NCI-H460 (cell line): ENCODE measurements at regions not wholly inside any gene's neighbourhood (a gene's known extent, or its start where the extent isn't known, plus 50 kb on each side); places are given as distances from the start of the nearest gene placed in this dataset.

Experiments
- DNase-seq: peaks from one replicate; pipeline ENCODE4 v3.0.0-alpha.2; 2016; ENCODE audit warnings: low read depth; ENCODE audit errors: extremely low read depth

DNA sequence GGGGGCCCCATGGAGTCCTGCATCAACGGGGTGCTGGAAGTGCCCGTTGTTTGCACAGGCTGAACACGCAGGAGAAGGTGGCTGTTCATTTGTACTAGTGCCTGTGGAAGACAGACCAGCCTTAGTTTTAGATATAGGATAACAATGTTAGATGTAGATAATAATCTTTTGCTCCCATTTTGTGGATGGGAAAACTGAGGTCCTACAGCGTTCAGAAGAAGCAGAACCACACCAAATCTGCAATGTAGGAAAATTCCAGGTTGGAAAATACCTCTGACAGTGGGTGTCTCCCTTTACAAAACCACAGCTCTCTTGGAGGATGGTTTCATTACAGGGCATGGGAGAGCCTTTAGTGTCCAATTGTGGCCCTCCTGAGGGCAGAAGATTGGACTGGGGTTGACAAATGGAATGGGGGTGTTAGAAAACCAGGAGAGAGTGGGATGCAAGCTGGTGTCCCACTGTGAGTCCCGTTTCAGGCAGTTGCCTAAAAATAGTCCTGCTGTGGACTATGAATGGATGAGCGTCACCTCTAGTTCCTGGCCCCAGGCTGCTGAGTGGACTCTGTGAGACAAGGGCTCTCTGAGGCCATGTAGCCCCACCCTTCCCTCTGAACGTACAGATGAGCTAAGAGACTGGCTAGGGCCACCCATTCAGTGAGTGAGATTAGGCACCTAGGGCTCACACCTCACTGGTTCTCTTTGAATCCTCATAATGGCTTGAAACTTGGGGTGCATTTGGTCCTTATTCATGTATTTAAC, 508.8 kb downstream of the MN1 start:
- DNase-seq = no peak

DNA sequence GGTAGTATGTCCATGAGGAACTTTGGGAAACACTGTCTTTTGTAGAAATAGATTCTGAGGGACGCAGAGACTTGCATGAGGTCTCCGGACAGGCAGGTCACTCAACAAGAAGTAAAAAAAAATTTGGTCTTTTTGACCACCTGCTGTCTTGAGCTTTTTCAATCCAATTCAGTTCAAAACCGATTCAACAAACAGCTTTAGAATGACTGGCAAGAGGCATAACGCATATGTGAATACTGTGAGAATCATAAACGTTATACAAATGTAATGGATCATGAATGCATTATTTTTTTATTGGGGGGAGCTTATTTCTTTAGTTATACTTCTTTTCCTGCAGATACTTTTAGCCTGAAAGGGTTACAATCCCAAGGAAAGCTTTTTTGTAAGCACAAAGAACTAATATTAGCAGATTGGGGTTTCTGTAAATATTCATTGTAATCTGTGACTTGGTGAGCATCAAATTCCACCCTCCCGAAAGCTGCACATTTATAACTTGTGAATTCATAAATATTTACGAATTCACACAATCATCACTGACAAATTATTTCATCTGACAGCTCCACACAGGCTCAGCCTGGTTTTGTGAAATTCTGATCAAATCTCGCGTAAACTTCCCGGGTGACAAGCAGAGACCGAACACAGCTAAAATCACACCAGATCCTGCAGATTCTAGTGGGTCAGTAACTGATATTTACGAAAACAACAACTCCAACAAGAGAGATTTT, 507.7 kb downstream of the MN1 start:
- no peak for DNase-seq

DNA sequence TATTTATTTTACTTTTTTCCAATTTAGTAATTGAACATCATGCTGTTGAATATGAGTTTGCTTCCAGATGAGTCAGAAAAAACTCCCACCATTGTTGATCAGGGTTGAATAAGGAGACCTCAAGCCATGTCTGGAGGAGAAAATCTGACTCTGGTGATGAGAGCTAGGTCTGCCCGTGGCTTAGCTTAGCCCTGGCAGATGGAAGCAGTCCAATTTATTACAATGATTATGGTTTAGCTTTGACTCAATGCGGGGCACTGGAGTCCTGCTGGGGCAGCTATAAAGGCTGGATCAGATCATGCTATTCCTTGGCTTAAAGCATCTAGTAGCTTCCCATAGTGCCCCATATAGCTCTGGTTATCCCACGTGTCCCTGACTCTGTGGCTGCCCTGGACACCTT, 506.5 kb downstream of the MN1 start:
- DNase-seq = no peak

DNA sequence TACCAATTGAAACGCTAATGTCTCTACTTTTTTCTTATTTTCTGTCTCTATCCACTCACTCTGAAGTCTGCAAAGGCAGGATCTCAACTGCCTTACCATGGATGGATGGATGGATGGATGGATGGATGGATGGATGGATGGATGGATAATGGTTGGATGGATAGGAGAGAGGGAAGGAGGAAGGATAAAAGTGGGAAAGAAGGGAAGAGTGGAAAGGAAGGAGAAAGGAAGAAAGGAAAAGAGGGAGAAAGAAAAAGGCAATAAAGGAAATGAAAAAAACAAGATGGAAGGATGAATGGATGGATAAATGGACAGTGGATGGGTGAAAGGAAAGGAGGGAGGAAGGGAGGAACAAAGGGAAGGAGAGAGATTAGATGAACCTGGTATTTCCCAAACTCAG, 506.0 kb downstream of the MN1 start:
- DNase-seq = no peak

DNA sequence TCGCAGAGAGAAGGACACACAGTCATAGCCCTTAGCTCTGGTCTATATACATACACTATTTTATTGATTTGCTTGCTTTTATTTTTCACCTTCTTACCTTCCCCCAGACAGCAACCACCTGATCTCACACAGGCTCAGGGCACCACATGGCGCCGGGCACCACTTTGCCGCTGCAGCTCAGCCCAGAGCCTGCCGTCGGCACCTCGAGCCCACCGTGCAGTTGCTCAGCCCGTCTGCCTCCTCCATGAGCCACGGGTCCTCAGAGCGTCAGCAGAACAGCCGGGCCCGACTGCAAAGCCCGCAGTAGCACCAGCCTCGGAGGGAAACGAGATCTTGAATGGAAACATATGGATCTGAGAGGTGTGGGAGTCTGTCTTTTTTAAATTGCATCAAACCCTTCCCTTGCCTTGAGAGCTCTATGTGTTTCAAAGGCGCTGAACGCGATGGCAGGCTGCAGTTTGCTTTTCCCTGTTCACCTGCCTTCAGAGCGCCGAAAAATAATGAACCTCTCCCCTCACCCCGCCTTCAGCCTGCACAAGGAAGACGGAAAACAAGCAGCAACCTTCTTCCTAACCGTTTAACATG, 505.4 kb downstream of the MN1 start:
- no peak for DNase-seq

DNA sequence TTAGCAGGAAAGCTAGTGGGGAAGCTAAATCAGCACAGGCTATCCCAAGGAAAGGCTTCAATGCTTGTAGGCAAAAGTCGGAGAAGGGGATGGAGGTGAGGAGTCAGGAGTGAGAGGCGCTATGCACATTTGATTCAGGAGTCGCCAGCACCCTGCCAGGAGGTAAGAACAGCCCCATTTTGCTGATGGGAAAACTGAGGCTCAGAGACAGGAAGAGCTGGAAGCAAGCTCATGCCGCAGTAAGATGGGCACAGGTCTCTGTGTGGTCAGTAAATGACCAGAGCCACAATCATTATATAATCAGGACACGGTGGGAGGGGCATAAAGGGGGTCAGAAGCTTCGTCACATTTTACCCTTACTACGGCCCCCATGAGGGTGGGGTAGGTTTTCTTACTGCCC, 504.4 kb downstream of the MN1 start:
- DNase-seq = no peak

DNA sequence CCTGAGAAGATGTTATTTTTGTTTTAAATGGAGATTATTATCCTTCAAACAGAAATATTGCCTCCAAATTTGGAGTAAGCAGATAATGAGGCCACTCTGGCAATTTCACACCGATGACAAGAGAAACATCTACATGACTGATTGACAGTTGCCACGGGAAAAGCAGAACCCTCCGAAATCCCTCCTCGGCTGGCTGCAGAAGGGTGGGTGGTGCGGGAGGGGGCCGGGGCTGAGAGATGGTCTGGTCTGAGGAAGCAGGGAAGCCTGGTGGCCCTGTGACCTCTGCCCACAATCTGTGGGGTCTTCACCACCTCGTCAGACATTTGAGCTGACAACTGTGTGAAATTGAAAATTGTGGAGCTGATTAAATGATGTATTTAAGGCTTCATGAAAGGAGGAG, 503.2 kb downstream of the MN1 start:
- DNase-seq = no peak

DNA sequence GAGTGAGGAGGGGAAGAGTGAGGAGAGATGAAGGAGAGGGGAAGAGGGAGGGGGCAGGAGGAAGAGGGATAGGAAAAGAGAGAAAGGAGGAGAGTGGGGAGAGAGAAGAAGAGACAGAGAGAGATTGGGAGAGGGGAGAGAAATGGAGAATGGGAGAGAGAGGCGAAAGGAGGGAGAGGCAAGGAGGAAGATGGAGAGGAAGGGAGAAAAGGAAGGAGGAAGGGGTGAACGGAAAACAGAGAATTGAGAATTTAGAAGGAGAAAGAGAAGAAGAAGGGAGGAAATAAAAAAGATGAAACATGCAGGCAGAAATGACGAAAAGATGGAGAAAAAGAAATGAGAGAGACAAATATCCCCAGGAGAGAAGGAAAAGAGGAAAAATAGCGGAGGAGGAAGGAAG, 502.8 kb downstream of the MN1 start:
- no peak for DNase-seq

DNA sequence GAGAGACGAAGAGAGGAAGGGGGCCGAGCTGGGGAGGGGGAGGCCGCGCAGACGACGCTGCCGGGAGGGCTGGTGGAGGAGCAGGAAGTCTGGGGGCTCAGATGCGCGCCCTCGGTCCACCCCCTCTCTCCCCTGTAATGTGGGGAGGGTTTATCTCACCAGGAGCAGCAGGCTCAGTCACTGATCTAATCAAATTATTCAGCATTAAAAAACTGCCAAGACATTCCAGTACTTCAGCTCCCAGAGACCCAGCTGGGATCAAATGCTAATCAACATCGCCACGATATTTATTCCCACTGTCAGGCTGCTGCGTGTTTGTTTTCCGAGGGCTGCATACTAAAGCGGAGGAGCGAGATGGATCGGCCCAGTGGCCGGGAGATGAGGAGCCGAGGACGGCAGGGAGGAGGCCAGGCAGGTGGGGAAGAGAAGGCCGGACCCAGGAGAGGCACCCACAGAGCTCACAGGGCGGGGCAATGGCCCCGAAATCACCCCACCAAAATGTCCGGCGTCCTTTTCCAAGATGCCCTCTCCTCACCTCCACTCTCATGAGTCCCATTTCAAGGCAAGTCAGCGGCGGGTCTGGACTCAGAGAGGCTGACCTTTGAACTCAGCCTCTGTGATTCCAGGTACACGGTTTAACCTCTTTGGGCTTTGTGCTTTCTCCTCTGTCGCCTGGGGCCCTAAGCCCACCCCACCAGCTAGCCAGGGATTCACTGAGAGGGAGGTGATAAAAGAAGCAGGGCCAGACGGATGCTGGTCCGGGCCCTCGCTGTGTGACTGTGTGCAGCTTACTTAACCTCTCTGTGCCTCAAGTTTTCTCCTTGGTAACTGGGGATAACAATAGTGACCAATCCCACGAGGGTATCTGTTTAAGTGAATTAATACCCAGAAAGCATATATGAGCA, 502.1 kb downstream of the MN1 start:
- DNase-seq = no peak

DNA sequence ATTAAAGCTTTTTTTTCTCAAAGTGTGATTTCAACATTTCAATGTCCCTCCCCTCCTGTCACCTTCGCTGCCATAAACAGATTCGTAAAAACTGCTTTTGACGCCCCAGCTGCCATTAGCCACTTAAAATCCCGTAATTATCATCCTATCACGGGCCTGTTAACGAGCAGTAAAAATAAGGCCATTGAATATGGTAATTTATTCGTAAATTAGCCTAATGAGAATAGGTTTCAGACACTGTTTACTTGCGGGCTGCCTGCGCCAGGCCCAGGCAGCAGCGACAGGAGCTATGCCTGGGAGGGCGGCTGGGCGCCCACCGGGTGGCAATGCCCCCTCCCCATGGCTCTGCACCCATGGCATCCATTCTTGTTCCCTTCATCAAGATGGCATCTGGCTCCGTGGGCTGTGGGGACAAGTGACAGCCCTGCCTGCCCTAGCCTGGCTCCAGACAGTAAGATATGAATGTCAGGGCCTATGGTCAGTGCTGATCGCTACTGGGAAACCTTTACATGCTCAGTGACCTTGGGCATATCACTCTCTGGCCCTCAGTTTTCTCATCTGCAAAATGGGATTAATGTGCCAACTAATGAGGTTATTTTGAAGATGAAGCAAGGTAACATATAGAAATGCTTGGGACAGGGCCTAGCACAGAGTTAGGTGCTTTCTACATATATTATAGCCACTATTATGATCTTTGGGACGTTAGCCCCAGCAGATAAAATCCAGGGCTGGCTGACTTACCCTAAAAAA, 500.8 kb downstream of the MN1 start:
- no peak for DNase-seq

DNA sequence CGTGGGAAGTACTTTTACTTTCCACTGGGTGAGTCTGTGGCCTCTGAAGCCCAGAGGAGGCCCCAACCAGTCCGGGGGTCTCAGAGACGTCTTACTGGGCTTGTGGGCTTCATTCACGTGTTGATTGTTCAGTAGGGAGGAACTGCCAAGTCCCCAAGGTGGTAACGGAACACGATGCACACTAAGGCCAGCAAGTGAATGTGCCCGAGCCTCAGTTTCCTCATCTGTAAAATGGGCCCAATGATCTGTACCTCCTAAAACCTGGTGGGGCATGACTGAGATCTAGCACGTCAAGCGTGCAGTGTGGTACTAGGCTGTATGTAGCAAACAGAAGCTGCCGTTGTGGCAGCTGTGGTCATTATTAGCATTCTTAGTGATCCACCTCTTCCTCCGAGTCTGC, 499.1 kb downstream of the MN1 start:
- no peak for DNase-seq

DNA sequence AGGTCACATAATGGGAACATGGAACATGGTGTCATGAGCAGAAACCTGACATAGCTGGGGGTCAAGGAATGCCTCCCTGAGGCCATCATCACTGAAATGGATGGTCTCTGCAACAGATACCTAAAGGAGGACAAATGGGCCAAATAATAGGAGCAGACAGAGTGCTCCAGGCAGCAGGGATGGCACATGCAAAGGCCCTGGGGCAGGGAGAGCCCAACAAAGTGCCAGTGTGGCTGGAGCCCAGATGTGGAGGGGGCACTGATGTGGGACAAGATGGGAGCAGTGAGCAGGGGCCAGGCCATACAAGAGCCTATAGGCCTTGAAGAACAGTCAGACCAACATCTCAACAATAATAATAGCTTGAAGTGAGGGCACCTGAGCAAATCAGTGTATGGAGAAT, 497.8 kb downstream of the MN1 start:
- DNase-seq = no peak

DNA sequence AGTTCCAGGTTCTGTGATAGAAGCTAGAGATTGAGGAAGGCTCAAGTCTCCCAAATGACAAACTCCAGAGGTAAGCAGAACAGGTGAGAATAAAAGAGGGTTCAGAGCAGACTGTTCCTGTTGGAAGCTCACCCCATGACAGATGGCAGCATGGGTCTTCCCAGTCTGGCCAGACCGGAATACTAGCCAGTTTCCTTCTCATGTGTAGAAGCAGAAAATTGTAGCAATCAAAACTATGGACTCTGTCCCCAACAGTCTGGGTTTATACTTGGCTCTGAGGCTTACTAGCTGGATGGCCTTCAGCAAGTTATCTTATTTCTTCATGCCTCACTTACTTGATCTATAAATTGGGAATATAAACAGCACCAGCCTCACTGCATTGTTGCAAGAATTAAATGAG, 494.8 kb downstream of the MN1 start:
- DNase-seq = no peak

DNA sequence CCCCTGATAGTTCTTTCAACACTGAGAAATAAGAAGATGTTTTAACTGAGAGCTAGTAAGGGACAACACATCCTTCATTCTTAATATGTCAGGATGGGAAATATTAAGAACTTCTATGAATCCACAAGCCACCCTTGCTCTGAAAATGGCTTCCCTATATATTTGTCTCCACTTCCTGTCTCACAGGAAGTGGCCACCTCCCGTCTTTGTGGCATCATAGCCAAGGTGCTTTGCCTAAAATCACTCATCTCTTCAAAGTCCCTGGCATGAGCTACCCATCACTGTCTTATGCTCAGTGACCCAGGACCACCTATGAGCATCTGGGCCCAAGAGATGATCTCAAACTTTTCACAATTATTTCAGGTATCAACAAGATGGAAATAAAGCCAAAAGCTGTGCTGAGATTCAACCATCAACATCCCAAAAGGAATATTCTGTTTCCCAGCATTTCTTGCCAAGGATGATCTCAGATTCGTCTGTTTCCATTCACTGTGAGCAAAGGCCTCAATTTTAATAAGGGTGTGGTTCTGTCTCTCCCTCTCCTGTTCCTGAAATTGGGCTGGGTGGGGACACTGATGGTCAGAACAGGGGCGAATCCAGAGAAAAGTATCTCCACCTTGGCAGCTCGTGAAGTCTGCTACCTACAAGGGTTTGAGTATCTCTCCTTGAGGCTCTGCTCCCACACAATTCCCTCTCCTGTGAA, 493.9 kb downstream of the MN1 start:
- no peak for DNase-seq

DNA sequence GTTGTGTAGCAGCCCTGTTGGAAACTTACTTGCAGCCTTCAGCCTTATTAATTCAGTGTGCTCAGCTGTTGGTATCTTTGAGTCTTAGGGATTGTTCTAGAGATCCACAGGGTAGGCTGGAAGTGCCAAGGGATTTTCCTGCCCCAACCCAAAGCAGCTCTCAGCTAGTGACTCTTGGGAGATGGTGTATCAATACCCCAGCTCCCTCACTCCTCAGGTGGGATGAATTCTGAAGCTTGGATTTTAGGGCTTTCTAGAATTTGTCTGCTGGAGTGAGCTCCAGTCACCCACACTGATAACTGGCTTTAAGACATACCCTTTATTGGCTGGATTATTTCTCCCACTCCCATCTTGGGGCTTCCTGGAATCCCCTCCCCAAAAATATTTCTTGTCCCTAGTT, 493.0 kb downstream of the MN1 start:
- no peak for DNase-seq

DNA sequence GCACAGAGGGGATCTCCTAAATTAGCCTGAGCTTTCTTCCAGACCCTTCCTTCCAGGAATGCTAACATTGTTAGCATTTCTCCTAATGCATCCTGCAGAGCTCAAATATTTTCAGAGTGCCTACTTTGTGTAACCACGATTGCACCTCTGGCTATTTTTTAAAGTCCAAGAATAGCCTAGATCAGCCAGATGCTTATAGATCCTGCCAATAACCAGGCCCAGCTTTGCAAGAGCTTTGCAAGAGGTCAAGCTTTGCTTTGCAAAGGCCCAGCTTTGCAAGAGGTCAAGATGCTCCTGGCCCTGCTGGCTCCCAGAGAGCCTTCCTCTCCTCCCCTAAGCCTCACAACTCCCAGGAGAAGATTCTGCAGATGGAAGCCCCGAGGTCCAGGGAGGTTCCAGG, 491.9 kb downstream of the MN1 start:
- DNase-seq = no peak

DNA sequence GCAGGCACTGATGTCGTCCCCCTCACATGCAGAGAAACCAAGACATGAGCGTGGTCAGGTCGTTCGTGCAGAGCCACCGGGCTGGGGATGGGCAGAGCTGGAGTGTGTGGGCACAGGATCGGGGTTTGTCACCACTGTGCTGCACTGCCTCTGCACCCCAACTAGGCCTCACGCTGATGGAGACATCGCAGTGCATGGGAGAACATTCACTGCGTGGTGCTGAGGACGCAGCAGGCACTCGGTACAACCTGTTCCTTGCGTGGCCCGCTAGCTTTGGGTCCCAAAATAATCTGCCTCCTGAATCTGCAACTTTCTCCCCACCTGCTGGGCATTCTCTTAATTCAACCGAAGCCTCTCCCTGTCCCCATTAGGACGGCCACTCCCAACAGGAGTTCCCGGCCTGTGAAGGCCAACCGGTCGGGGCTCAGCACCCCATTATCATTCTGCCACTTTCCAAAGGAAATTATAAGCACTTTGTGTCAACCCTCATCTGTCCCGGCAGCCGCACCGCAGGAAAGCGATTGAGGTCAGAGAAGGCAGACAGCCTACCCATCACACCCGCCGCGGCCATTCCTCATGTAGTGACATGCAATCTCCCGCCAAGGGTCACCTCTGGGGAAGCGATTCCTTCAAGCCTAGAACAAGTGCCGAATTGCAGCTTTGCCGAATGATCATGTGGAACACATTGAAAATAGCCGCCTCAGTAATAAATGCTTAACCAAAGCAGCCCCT, 490.4 kb downstream of the MN1 start:
- DNase-seq = no peak

DNA sequence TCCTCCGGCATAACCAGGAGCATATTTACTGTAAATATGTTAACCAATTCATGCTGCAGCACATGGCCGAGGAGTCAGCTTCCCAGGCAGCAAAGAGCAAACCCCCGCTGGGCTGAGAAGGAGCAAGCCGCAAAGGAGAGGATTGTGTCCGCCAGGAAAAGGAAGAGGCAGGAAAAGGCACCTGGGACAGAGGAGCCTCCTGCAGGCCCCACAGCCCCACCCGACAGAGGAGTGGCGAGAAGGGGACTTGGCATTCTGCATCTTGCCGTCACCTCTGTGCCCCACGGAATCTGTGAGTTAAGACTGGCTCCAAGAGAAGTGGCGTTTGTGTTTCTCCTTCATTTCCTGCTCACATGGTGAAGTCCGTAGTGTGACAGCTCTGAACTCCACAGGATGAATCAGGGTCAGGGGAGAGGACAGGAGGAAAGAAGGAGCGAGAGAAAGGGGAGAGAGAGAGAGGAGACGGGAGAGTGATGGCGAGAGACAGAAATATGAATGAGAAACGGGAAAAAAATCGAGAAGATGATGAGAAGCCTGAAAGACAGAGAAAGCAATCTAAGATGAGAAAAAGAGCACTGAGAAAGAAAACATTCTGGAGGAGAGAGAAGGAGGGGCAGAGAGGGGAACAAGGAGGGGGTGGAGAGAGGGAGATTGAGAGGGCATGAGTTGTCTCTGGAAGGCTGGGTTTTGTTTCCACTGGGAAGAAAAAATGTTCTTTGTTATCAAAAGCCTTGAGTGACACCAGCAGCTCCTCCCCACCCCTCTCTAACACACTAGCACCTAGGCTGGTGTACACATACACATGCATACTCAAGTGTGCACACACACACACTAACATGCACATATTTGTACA, 489.6 kb downstream of the MN1 start:
- no peak for DNase-seq
